GM19043 (cell line): ENCODE measurements at regions not wholly inside any gene's neighbourhood (a gene's known extent, or its start where the extent isn't known, plus 50 kb on each side); places are given as distances from the start of the nearest gene placed in this dataset.
"Not testable (repeated sequence)": the region's sequence is repeated elsewhere in the genome, so short reads cannot be mapped to it uniquely, and the experiment has no call there.

Experiments used
- ATAC-seq: cut with Tn5 transposase; IDR thresholded peaks from one replicate; pipeline ENCODE4 v1.9.1; 2021; ENCODE audit warnings: low read depth; ENCODE audit not compliant: unreplicated experiment

DNA sequence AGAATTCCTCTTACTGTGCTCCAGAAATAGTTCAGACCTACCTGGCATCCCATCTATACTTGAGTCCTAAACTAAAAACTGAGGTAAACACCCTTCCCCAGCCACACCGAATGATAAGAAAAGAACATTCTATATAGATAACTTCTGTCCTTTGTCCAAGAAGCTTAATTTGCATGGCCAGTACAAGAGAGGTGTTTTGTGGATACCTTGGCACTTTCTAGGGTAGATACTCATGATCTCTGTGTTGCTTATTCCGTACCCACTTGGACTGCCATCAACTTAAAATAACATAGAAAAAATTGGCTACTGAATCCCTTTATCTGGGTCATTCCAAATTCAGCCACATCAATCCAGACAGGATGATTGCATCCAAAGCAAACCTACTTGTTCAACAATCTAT is 1050.4 kb downstream of the STIM2 start:
- ATAC-seq = no peak

DNA sequence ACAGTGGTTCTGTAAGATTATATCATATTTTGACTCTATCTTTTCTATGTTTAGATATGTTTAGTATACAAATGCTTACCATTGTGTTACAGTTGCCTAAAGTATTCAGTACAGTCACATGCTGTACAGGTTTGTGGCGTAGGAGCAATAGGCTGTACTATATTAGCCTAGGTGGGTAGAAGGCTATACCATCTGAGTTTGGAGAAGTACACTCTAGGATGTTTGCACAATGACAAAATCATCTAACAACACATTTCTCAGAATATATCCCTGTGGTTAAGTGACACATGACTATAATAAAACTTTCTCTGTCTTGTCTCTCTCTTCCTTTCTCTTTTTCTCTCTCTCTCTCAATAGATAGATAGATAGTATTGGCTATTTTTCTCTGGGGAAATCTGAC is 1053.1 kb downstream of the STIM2 start:
- ATAC-seq = no peak

DNA sequence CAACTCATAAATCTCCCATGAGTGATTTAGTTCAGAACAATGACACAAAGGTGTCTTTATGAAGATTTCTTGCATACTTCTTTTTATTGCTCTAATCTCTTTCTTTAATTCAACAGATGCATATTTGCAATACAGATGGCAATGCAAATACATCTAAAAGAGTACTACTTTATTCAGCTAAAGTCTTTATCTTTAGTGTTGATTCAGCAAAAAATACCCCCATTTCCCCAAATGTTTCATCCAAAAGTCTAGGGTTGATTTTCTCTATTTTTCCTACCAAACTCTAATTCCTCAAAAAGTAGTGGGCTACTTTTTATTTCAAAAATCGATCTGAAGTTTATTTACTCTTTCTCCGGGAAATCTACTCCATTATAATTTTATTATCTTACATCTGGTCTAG is 1055.2 kb downstream of the STIM2 start:
- ATAC-seq = no peak

DNA sequence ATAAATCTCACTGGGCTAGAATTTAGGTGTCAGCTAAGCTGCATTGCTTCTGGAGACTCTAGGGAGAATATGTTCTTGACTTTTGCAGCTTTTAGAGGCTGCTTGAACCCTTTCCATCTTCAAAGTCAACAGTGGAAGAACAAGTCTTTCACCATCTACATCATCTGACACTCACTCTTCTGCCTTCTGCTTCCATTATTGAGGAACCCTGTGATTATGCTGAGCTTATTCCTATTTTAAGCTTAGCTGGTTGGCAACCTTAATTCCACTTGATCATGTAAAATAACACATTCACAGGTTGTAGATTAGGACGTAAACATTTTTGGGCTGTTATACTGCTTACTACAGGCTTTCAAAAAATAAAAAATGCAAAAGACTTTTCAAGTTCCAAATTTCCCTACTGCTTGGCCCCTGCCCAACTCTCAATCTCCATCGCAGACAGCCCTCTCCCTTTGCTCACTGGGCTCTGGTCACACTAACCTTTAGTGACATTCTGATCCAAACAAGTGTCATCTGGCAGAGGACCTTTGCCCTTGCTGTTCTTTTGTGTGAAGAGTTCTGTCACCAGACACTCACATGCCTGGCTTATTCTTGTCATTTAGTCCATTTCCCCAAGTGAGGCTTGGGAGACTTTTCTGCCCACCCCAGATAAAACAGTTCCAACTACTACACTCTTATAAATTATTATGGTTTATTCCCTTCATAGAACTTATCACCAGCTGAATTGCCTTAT is 1056.0 kb downstream of the STIM2 start:
- ATAC-seq = no peak

DNA sequence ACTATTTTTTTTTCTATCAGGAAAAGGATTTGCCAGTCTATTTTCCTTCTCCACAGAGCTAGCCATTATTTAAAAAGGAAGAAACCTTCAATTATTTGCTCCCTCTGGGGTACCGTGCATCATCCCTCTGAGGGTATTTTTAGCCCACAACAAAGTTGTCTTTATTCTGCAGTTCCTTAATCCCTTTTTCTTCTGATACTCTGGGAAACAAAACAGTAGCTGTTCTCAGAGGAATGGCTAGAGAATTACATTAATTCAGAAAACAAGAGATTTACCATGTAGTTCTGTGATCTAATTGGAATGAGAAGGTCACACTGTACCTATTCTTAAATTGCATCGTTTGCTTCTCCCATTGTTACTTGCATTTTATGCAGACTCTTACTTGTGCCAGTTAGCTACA is 1056.7 kb downstream of the STIM2 start:
- ATAC-seq = no peak

DNA sequence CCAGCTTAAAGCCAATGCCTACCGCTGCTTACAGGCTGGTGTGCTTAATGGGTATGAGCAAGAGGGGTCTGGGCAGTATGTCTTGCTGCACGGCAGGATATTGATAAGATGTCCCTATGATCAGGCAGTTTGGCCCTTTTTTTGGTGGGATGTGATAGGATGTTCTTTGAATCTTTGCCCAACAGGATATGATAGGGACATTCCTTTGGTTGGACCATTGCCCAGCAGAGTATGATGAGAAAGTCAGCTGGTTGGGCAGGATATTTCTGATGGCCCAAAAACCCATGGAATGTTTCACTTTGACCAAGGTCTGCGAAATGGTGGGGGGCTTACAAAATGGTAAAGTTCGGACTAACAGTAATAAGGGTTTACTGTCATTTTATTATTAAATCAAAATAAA is 1060.6 kb downstream of the STIM2 start:
- ATAC-seq = no peak

DNA sequence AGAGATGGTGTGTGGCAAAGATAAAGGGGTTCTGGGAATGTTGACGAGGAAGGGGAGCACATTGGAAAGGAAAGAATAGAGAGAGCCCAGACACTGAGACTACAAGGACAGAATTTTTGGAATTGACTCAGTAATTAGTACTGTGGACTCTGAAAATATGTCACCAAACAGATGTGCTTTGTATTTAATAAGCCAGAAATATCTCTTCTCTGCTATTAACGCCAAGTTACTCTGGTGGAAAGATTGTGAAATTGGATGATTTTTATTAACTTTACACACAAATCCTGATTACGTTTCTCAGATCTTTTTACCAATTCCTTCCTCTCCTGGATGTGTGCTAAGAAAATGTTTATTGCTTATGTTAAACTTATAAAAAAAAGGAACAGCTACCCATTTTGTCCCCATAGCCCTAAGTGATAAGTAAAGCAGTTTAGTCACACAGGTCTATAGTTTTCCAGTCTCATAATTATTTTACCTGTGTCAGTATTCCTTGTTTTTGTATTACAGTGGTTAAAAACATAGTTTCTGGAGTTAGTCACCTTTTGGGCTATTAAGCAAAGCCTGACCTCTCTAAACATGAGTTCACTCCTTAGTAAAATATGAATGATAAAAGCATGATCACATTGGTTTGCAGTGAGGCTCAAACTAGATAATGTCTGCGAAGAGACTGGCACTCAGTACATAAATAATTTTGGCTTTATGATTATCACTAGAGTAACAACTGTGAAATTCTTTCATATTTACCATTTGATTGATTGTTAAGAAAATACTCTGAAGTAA is 1068.3 kb downstream of the STIM2 start:
- no peak for ATAC-seq

DNA sequence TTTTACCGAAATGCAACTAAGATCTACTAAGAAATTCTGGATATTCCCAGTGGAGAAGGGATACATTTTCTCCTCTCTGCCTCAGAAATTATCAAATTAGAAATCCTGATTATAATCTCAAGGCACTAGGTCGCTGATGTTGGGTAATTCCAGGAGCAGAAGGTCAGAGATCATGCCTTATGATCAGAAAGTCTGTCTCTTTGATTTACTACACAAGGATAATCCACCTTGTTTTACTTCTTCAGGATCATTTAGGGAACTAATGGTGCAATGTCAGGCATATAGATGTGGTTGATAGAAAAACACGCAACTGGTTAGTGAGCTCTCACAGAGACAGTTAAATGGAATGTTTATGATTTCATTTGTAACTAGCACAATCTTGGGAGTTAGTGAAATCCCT is 1069.7 kb downstream of the STIM2 start:
- ATAC-seq = no peak

DNA sequence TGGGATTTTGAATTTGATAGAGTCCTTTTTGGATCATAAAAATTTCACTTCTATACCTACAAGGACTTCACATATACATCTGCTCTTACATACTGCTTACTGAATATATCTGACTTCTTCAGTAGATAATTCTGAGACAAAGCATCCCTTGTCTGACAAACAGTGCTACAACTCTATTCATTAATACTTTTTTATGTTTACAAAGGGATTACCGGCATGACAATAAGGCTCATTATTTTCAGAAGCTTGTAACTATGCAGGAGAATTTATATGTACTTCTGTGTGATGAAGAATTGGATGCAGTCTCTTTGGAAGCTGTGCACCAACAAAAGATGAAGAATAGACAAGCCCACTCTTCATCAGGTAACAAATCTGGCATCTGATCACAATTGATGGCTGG is 1070.3 kb downstream of the STIM2 start:
- no peak for ATAC-seq

DNA sequence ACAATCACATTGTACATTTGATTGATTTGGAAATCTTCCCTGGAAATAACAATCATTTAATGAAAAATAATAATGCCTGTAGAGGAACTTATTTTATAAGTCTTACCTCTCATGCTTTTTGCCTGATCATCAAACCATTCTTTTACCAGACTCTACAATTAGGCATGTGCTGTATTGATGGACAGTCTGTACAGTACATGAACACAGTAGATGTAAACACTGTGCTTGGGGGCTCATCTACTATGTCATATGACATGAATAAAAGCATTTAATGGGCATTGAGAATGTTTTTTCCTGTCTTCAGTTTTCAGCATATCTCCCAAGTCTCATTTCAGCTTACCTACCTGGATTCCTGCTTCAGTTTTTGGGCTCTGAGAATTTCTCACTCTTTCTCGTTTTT is 1070.9 kb downstream of the STIM2 start:
- no peak for ATAC-seq

DNA sequence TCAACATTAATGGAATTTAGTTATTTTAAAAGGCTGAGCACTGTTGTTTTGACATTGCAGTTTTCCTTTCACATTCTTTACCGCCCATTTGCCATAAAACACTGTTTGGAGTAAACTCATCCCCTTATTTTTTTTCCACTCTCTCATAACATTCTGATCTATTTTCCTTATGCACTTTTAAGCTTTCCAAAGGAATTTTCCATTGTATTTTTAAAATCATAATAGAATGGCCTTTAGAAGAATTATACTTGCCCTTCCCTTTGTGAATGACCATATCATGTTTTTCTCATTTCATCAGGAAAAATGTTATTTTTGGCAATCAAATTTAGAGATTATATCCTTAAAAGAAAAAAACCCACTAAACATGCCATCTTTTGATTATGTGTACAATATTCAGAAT is 1074.2 kb downstream of the STIM2 start:
- ATAC-seq = no peak

DNA sequence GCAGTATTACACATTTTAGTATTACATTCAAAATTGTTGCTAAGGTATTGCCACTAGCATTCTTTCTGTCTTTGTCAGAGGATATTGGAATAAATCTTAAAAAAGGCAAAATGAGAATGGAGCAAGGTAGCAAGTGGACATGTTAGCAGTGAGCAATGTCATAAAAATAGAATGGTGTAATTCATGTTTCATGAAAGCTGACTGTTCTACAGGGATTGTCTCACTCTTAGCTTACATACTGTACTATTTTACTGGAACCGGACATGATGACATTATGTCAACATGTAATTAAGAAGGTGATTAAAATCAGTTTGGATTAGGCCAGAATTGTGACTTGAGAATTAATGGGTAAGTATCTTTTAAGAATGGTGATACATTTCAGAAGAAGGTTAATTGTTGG is 1086.2 kb downstream of the STIM2 start:
- ATAC-seq = no peak

DNA sequence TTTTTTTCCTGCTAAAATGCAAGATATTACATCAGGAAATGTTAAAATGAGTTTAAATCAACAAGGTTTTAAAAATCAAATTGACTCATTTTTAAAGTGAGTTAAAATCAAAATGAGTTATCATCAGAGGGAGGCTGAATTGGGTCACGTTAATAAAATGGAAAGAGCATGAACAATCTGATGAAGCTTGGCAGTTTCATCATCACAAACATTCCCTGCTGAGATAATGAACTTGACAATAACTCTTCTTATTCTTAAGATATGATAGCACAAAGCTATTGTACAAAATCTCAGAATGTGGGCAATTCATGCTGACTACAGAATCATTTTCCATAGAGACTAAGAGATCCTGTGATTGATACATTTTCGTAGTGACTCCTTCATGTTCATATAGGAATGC is 1086.7 kb downstream of the STIM2 start:
- ATAC-seq = no peak

DNA sequence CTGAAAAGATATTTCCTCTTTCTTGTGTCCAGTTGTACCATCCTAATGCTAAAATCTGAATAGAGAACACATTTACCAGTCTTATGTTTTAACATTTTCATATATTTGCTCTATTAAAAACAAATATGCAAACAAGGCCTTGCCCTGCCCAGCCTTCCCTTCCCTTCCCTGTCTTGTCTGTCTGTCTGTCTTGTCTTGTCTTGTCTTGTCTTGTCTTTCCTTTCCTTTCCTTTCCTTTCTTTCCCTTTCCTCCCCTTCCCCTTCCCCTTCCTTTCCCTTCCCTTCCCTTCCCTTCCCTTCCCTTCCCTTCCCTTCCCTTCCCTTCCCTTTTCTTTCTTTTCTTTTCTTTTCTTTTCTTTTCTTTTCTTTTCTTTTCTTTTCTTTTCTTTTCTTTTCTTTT is 1103.5 kb downstream of the STIM2 start:
- no peak for ATAC-seq

DNA sequence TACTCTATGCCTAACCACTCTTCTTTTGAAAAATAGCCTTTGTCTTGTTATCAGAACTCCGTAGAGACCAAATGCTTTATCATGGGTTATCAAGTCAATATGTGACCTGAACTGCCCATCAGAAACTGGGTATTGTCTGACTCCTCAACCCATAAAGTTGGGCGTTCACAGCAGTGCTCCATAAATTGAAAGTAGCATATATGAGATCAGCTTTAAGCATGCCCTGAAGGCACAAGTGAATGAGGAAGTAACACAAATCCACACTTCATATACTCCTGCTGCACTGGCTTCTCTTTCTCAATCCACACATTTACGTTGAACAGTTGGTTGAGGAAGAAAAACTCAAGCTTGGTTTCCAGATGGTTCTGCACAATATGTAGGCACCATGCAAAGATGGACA is 1106.0 kb downstream of the STIM2 start:
- no peak for ATAC-seq

DNA sequence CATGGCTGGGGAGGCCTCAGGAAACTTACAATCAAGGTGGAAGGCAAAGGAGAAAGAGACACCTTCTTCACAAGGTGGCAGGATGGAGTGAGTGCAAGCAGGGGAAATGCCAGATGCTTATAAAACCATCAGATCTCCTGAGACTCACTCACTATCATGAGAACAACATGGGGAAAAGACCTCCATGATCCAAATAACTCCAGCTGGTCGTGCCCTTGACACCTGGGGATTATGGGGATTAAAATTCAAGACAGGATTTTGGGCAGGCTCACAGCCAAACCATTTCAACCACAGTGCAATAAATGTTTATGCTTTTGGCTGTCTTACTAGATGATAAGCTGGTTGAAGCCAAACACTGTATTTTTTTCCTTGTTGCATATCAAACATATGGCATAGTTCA is 1112.4 kb downstream of the STIM2 start:
- ATAC-seq = no peak

DNA sequence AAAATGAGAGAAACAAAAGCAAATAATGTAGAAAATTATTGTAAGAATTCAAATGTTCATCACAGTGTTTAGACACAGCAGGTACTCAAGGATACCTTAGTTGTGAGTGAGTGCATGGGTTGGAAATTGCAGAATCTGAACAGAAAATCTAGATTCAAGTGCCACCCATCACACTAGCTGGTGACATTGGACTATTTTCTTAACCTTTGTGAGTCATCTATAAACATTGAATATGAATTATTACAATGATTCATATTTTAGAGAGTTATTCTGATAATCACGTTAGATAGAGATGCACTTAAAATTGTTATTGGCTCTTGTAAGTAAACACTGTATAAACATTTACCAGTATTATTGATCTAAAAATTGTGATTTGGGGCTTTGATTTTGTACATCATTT is 1113.1 kb downstream of the STIM2 start:
- ATAC-seq = no peak

DNA sequence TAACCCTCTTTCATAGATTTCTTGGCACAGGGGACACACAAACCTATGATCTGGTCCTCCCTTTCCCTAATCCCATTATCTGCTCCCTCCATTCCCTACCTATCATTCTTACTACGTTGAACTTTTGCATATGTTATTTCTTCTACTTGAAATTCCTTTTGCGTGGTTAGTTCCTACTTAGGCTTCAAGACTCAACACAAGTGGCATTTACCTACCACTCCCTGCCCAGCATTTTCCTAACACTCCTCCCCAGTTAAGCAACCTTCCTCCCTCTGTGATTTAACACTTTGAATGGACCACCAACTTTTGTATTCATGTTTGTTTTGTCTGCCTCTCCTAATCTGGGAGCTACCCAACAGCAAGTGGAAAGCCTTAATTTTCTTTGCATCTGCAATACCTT is 1113.7 kb downstream of the STIM2 start:
- no peak for ATAC-seq

DNA sequence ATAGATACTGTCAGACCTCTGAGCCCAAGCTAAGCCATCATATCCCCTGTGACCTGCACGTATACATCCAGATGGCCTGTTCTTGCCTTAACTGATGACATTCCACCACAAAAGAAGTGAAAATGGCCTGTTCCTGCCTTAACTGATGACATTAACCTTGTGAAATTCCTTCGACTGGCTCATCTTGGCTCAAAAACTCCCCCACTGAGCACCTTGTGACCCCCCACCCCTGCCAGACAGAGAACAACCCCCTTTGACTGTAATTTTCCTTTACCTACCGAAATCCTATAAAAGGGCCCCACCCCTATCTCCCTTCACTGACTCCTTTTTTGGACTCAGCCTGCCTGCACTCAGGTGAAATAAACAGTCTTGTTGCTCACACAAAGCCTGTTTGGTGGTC is 1114.2 kb downstream of the STIM2 start:
- not testable (repeated sequence) for ATAC-seq

DNA sequence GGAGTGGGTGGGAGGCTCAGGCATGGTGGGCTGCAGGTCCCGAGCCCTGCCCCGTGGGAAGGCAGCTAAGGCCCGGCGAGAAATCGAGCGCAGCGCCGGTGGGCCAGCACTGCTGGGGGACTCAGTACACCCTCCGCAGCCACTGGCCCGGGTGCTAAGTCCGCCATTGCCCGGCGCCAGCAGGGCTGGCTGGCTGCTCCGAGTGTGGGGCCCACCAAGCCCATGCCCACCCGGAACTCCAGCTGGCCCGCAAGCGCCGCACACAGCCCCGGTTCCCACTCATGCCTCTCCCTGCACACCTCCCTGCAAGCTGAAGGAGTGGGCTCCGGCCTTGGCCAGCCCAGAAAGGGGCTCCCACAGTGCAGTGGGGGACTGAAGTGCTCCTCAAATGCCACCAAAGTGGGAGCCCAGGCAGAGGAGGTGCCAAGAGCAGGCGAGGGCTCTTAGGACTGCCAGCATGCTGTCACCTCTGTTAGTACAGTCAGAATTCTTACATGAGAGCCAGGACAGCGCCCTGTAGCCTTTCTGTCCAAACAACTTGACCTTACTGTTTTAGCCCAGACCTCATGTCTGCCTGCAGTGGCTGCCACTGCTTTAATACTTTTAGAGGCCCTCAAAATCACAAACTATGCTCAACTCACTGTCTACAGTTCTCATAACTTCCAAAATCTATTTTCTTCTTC is 1117.9 kb downstream of the STIM2 start:
- ATAC-seq = not testable (repeated sequence)

DNA sequence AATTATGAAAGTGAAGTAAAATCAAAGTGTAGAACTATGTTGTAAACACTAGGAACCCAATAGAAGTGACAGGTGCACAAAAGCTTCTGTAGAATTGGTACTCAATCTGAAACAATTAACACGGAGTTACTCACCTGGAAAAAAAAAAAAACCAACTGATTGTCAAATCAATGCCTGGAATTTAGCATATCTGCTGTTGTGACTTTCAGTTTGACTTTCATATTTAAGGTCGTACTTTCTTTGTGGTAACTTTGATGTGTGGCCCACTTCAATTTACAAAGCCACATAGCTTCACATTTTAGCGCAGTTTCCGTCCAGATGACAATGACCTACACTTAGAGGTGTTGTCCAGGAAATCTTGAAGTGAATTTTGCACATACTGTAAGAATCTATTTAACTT is 1124.9 kb downstream of the STIM2 start:
- no peak for ATAC-seq

DNA sequence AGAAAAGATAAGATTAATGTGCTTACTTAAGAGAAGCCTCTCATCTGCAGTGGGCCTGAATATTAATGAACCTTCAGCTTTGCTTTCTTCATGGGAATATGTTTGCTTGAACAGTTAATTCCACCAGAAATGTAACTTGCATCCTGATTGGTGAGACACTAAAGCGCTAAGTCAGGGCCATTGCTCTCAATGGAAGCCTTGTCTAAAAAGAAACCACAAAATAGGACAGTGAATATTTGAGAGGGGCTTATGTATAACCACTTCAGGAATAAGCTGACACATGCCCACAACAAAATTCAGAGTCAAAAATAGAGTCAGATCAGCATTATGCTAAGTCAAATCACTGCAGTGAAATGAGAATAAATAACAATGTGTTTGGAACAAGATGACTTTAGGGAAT is 1125.8 kb downstream of the STIM2 start:
- no peak for ATAC-seq
